Left kidney (tissue), 1 donor: ENCODE measurements at regions not wholly inside any gene's neighbourhood (a gene's known extent, or its start where the extent isn't known, plus 50 kb on each side); places are given as distances from the start of the nearest gene placed in this dataset.

Experiments
- DNase-seq: peaks from one replicate; pipeline ENCODE4 v3.0.0-alpha.2; 2013

DNA sequence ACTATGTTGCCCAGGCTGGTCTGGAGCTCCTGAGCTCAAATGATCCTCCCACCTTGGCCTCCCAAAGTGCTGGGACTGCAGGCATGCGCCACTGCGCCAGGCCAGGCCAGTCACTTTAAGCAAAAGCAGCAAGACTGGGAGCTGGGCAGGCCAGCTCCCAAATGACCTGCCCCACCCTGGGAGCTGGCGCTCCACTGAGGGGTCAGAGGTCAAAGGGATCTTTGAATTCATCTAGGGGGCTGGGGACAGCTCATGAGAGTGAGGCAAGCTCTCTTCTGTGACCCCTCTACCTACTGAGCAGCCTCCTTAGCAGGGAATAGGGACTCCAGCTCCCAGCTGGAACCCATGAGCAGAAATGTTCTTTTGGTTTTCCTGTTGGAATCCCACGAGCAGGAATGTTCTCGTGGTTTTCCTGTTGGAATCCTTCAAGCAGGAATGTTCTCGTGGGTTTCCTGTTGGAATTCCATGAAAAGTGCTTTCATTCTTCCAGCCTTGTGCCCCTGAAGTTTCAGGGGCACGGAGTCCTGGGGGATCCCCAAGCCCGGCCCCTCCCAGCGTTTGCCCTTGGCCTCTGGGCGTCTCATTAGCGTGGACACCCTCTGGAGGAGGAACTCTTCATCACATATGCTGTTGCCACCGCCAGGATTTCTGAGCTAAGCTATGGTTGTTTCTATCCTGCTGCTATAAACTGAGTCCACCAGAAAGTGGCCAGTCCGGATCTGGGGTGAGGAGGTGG, 162.0 kb upstream of the HAAO start:
- no peak for DNase-seq

GRCh38 chr2:42953216-42953615, 160.8 kb upstream of the HAAO start:
- DNase-seq, result no peak

- DNase-seq, result no peak
Measured at GRCh38 chr2:42951263-42951938, 159.0 kb upstream of the HAAO start.

GRCh38 chr2:42949125-42949524, 156.7 kb upstream of the HAAO start:
- DNase-seq, result no peak

DNA sequence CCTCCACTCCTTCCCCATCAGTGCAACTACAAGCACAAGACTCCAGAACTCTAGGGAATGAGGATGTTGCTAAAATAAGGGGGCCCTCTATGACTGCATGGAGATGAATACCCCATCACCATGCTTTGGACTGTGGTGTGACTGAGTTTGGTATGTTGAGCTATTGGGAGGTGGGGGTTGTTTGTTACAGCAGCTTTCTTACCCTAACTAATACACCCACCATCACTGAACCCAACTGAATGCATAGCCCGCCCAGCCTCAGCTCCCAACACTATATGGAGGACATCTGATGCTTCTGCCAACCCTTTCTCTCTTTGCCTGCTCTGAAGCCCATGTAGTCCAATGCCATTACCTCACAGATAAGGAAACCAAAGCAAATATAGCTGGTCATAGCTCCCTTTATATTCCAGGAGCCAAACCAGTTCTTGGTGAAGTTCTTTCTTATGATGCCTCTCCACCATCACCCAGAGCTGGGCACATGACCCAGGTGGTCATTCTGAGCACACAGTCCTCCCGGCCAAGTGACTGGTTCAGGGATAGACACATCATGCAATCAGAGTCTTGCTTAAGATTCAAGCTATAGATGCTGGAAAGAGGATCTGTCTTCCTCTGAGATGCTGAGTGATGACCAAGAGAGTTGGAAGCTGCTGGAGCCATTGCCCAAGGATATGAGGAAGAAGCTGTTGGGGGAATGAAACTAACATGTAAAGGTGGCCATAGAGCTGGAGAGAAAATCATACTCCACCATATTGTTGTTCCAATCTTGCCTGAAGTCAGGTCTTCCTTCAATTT, 155.6 kb upstream of the HAAO start:
- no peak for DNase-seq

GRCh38 chr2:42944779-42945415, 152.5 kb upstream of the HAAO start:
- DNase-seq, result no peak

DNA sequence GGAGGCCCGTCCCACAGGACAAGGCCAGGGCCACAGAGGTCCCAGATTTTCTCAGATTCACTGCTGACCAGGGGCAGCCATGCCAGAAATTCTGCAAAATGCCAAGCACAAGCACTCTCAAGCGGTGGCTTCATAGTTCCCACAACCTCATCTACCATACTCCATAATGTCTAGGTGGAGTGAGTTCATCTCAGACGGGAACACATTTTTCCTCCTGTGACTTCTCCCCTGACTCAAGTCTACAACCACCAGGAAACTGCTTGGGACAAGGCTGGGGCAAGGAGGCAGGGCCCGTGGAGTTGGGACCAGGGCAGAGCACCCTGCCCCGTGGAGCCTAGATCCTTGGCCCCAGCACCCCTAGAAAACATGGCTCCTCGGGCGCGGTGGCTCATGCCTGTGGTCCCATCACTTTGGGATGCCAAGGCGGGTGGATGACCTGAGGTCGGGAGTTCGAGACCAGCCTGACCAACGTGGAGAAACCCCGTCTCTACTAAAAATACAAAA, 150.7 kb upstream of the HAAO start:
- no peak for DNase-seq

DNA sequence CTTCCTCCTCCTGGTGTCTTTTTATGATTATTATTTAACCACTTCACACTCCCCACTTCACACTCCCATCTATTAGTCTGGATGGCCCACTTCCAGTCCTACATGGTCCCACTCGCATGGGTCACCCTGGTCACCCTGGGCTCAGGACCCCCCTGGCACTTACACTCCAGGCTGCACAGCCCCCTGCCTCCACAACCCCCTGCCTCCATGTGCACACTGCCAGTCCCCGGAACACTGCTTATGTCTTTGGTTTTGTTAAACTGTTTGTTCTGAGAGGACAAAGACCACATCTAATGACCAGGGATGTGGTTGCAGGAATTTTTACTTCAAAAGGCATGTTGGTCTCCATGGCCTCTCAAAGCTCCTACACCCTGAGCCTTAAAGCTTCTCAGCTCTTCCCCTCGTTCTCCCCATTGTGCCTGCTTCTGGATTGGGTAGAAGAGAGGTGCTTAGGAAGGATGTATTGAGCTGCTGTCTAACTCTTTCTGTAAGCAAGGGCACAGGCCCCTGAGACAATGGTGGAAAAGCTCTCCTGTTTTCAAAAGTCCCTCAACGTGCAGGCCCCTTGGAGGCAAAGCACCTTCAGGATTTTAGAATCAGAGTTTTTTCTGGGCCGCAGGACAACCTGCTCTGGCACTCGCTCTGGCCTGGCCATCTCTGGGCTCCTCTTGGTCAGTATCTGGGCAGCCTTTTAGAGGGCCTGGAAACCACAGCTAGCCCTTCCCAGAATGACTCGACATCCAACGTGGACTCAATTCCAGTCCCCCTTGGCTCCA, 150.0 kb upstream of the HAAO start:
- no peak for DNase-seq

- no peak for DNase-seq
Measured at GRCh38 chr2:42941633-42942176, 149.3 kb upstream of the HAAO start.

DNA sequence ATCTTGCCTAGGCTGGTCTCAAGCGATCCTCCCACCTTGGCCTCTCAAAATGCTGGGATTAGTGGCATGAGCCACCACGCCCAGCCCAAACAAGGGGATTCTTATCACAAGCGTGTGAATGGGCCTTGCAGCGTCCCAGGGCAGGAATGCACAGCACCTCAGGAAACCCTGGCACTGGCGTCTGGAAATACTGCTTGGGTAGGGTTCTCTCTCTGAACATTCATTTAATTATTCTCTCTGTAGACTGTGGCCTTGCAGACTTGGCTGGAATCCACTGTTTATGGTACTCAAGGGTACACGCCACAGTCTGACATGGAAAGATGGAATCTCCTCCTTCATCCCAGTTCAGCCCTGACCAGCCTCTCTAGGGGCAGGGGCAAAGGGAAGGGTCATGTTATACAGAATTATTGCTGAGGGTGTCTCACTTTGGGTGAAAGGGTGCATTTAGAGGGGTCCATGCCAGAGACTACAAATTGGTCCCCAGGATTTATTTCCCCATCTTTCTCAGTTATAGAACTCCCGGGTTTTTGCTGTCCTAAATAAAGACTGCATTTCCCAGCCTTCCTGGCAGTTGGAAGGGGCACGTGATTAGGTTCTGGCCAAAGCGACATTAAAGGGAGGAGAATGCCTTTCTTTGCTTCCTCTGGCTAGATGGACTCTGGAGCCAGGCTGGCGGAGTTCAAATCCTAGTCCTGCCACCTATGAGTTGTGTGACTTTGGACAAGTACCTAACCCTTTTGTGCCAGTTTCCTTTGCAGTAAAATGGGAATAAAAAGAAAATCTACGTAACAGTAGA, 147.2 kb upstream of the HAAO start:
- no peak for DNase-seq

DNA sequence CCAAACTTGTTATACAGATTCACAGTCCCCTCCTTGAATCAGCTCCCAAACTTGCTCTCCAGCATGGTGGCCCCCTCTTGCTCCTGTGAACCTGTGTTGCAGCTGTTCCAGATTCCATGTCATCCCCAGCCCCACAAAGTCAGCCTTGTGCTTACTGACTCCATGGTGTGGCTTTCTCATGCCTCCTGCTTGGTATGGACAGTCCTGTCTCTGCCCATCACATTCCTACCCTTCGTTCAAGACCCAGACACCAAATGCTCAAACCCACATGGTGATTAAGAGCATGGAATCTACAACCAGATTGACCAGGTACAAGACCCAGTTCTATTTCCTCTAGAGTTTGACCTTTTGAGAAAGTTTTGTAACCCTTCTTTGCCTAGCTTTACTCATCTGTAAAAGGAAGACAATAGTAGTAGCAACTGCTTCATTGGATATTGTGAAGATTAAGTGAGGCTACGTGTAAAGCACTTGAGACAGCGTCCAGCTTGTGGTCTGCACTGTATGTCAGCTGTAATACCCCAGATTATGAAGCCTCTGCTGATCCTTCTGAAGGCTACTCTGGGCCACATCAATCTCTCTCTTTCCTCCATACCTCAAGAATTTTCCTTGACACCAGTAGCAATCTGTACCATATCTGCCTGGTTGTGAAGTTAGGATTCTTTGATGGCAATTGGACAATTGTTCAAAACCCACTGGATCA, 146.4 kb upstream of the HAAO start:
- DNase-seq, result no peak

DNA sequence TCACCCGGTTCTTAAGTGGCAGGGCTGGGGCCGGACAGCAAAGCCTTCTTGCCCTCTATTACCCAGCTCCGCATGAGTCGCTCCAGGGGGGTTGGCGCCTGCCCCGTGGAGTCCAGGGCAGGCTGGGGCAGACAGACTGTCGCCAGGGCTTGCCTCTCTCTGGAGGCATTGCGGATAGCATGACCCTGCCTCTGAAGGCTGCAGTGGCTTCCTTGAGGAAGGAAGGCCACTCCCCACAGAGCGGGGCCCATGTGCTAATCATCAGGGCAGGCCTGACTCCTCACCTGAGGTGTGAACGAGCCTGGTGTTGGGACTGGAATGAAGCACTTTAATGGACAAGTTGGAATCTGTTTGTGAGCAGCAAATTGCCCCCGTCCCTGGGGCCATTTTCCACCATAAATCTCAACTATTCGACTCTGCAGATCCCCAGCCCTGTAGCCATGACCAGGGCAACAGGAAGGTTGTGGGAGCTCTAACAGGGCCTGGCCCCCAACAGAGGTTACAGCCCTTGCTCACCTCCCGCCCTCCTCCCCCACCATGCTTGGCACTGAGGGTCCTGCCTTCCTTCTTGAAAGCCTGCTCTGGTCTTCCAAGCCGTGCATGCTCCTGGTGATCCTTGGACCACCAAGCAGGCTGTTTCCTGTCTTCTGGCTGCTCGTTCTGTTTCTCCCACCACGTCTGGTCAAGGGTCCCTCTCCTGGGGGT, 144.9 kb upstream of the HAAO start:
- DNase-seq, result no peak

DNA sequence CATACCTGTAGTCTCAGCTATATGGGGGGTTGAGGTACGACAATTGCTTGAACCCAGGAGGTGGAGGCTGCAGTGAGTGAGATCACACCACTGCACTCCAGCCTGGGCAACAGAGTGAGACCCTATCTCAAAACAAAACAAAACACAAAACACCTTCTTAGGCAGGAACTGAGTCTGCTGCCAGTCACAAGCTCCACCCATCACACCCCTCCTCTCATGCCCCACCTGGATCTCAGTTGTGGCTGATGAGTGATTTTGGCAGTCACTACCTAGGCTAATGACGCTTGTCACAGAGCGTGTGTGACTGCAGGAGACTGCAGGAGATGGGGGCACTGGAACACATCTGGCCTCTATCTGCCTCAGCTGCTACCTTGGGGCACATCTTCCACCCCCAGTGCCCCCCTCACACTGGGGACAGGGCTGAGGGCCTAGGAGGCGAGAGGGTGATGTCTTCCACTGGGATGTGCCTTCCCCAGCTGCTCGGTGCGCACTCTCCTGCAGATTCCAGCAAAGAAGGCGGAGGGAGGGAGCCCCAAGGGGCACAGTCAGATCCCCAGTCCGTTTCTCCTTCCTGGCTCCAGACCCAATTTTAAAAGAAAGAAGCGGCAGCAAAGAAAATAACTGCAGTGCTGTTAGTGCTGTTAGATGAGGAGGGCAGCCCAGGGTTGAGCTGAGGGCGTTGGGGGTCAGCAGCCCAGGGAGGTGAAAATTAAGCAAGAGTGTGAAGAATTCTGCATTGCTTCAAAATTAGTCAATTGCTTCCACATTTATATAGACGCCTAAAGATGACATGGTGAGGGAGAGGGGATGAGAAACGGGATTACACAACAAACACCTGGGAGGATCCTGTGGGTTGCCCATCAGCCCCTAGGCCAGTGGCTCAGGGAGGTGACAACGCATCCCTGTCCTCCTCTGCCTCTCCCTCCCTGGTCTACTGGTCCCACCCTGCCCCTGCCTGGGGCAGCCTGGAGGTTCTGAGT, 143.6 kb upstream of the HAAO start:
- DNase-seq, result no peak

DNA sequence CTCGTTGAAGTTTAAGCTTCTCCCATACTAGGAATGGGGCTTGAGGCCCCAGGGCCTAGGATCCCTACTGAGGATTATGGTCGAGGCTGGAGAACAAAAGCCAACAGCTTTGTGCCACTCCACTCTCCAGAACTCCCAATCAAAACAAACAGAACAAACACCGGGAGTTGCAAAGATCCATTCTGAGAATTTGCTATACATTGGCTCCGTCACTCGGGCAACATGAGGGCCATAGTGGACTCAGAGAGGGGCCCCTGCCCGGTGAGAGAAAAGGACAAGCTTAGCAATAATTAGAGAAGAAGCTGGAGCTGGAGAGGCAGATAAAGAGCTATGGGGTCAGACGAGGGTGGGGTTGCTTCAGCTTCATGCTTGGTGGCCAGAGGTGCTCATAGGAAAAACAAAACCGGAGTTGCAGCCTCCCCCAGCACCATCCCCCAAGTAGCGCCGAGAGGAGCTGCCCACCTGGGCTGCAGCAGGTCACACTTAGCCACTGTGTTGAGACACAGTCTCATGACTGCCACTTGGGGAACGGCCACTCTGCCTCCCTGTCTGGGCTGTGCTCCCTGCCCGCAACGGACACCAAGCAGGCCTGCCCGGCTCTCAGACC, 142.3 kb upstream of the HAAO start:
- DNase-seq, result no peak

DNA sequence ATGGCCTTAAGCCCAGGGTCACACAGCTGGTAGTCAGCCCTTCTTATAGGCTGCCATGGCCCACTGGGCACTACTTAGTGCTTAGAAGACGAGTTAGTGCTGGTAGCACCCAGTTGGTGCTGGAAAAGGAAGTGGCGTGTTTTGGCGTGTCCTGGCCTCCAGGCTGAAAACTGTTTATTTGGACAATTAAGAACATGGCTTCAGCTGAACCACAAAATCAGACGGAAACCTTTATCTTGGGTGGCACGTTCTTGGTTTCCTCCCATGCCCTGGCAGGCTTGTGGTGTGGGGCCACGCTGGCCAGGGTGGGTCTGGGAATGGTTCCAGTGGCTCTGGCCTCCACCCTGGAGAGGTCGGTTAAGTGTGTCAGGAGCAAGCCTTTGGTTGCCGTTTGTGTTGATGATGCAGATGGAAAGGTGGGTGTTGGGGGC, 141.5 kb upstream of the HAAO start:
- DNase-seq, result no peak

DNA sequence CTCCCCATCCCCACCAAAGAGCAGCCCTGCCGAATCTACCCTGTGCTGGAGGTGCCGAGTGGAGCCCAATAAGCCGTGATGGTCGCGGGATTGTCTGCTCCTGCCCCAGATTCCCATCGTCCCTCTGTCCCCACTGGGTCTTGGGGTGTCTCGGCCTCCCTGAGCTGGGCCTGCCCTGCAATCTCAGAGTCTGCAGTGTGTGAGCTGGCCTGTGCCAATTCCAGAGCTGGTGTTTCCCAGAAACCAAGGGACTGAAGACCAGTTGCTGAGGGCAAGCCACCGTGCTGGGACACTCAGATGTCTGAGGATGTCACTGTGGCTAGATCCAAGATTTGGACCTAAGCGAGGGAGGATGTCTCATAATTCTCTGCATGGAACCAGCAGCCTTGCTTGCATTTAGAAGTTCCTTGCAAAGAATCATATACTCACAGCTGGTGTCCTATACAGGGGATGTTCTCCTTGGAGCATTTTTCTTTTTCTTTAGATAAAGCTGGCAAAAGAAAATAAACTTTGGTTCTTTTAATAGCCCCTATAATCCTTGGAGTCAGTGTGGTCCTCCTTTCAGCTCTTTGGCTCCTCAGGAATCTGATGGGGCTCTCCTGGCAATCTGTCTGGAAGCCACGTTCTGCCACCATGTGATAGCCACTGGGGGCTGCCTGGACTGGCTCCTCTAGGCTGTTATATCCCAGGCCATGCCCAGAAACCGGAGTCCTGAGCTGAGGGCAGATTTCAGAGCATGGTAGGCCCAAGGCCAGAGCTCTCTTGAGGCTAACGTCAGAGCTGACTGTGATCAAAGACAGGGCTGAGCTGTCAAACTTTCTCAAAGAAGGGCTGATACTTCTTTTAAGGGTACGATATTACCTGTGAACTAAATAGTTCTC, 140.1 kb upstream of the HAAO start:
- no peak for DNase-seq
